ENCODE measurements at regions not wholly inside any gene's neighbourhood (a gene's known extent, or its start where the extent isn't known, plus 50 kb on each side); places are given as distances from the start of the nearest gene placed in this dataset.

- intact Hi-C loops (cut with DNase I) = no loop called here
- no peaks in the 10 kb centered on the region for H3K27me3 ChIP-seq
- no peaks in the 10 kb centered on the region for H3K9me3 ChIP-seq
- H3K9ac ChIP-seq (ENCODE audit: low read depth in 2 of 2, low read length in 2 of 2) = no peak overlapping the region
- H3K4me3 ChIP-seq = no peak overlapping the region
- no peak for TF ChIP-seq CTCF (IDR thresholded peaks at IDR 0.05)
- H3K4me1 ChIP-seq = no peaks in the 10 kb centered on the region
- no peak for DNase-seq
- no peaks in the 10 kb centered on the region for H3K36me3 ChIP-seq
- H3K27ac ChIP-seq = no peak overlapping the region
Measured at GRCh38 chr6:168206661-168207274, 112.8 kb downstream of the DACT2 start.

- Histone ChIP-seq H3K27me3 (no peaks in the 10 kb centered on the region), H3K36me3 (no peaks in the 10 kb centered on the region), H3K9me3 (no peaks in the 10 kb centered on the region), H3K4me1 (no peaks in the 10 kb centered on the region), H3K9ac (ENCODE audit: low read depth in 2 of 2, low read length in 2 of 2) (no peak overlapping the region), H3K4me3 (no peak overlapping the region), H3K27ac (no peak overlapping the region)
- intact Hi-C loops (cut with DNase I) = no loop called here
- no peak for TF ChIP-seq CTCF (IDR thresholded peaks at IDR 0.05)
- no peak for DNase-seq
Measured at GRCh38 chr6:168206186-168206585, 113.4 kb downstream of the DACT2 start.

- no peaks in the 10 kb centered on the region for H3K27me3 ChIP-seq
- no peaks in the 10 kb centered on the region for H3K9me3 ChIP-seq
- H3K4me1 ChIP-seq = no peaks in the 10 kb centered on the region
- intact Hi-C loops (cut with DNase I) = loop anchor here (5.0 kb wide), 1 partner anchor 156 kb away; no protein-coding TSS in a partner anchor
- H3K27ac ChIP-seq = no peak overlapping the region
- no peak overlapping the region for H3K9ac ChIP-seq (ENCODE audit: low read depth in 2 of 2, low read length in 2 of 2)
- no peak overlapping the region for H3K4me3 ChIP-seq
- DNase-seq = no peak
- H3K36me3 ChIP-seq = no peaks in the 10 kb centered on the region
- no peak for TF ChIP-seq CTCF (IDR thresholded peaks at IDR 0.05)
Measured at GRCh38 chr6:168201799-168202198, 117.8 kb downstream of the DACT2 start.

GRCh38 chr6:168201383-168201782 lies 118.2 kb downstream of the DACT2 start:
- peak; percentile 35 for TF ChIP-seq CTCF (IDR thresholded peaks at IDR 0.05)
- no peaks in the 10 kb centered on the region for H3K27me3 ChIP-seq
- no peaks in the 10 kb centered on the region for H3K36me3 ChIP-seq

GRCh38 chr6:168200571-168201134 lies 118.9 kb downstream of the DACT2 start:
- Histone ChIP-seq H3K9me3 (no peaks in the 10 kb centered on the region), H3K27ac (no peak overlapping the region), H3K4me3 (no peak overlapping the region), H3K36me3 (no peaks in the 10 kb centered on the region), H3K4me1 (no peaks in the 10 kb centered on the region), H3K9ac (ENCODE audit: low read depth in 2 of 2, low read length in 2 of 2) (no peak overlapping the region), H3K27me3 (no peaks in the 10 kb centered on the region)
- no peak for TF ChIP-seq CTCF (IDR thresholded peaks at IDR 0.05)
- no peak for DNase-seq
- intact Hi-C loops (cut with DNase I) = loop anchor here (5.0 kb wide), 1 partner anchor 157 kb away; no protein-coding TSS in a partner anchor

More at GRCh38 chr6:168201383-168201782, 118.2 kb downstream of the DACT2 start:
- Histone ChIP-seq H3K4me3 (no peak overlapping the region), H3K9ac (ENCODE audit: low read depth in 2 of 2, low read length in 2 of 2) (no peak overlapping the region), H3K9me3 (no peaks in the 10 kb centered on the region), H3K4me1 (no peaks in the 10 kb centered on the region), H3K27ac (no peak overlapping the region)
- intact Hi-C loops (cut with DNase I) = loop anchor here (5.0 kb wide), 1 partner anchor 156 kb away; no protein-coding TSS in a partner anchor
- DNase-seq = no peak
